SU-DHL-6 (cell line): ENCODE measurements at regions not wholly inside any gene's neighbourhood (a gene's known extent, or its start where the extent isn't known, plus 50 kb on each side); places are given as distances from the start of the nearest gene placed in this dataset.

ENCODE experiments used
- CTCF ChIP-seq: fragments of 200-600 bp; sonication (generic); IDR thresholded peaks from one replicate; pipeline ENCODE4 v1.5.1; 2017; ENCODE audit warnings: antibody characterized with exemption, mild to moderate bottlenecking, low read length, moderate library complexity; ENCODE audit not compliant: insufficient read depth, poor library complexity, severe bottlenecking
- EZH2phosphoT487 ChIP-seq: fragments of 200-600 bp; sonication (generic), shearing (Covaris generic); conservative IDR thresholded peaks from 2 replicates; pipeline ENCODE4 v1.6.1; 2018; ENCODE audit warnings: mild to moderate bottlenecking, antibody characterized with exemption, low read length, moderate library complexity, mixed read lengths

- TF ChIP-seq CTCF: no peak
- TF ChIP-seq EZH2phosphoT487: no peak
Measured at GRCh38 chr18:2179498-2180183, 391.7 kb downstream of the METTL4 start.
